ENCODE measurements at regions not wholly inside any gene's neighbourhood (a gene's known extent, or its start where the extent isn't known, plus 50 kb on each side); places are given as distances from the start of the nearest gene placed in this dataset.
A peak's percentile ranks its signal among the peaks of the same experiment; 100 is the strongest.

GRCh38 chr2:3076848-3077642 is 300.6 kb downstream of the EIPR1 start:
- Mint-ChIP-seq H3K36me3 (ENCODE audit: unreplicated experiment) (no peaks in the 10 kb centered on the region), H3K4me1 (ENCODE audit: low read depth, unreplicated experiment) (peaks cover 12% of the 10 kb centered on the region), H3K27me3 (ENCODE audit: unreplicated experiment) (peaks cover 4% of the 10 kb centered on the region), H3K27ac (ENCODE audit: unreplicated experiment) (peak overlapping the region; percentile 16), H3K9me3 (ENCODE audit: unreplicated experiment) (peaks cover 1% of the 10 kb centered on the region), H3K4me3 (ENCODE audit: unreplicated experiment) (no peak overlapping the region)
- DNase-seq: no peak
- no peak for TF ChIP-seq CTCF (IDR thresholded peaks at IDR 0.05; ENCODE audit: partially characterized antibody, unreplicated experiment)

- Mint-ChIP-seq H3K4me3 (ENCODE audit: unreplicated experiment) (no peak overlapping the region), H3K27me3 (ENCODE audit: unreplicated experiment) (peaks cover 4% of the 10 kb centered on the region), H3K9me3 (ENCODE audit: unreplicated experiment) (peaks cover 1% of the 10 kb centered on the region), H3K4me1 (ENCODE audit: low read depth, unreplicated experiment) (peaks cover 12% of the 10 kb centered on the region), H3K36me3 (ENCODE audit: unreplicated experiment) (no peaks in the 10 kb centered on the region), H3K27ac (ENCODE audit: unreplicated experiment) (no peak overlapping the region)
- TF ChIP-seq CTCF (IDR thresholded peaks at IDR 0.05; ENCODE audit: partially characterized antibody, unreplicated experiment): no peak
- no peak for DNase-seq
These were observed 301.7 kb downstream of the EIPR1 start for GRCh38 chr2:3075991-3076340.

GRCh38 chr2:3075316-3075990 is 302.2 kb downstream of the EIPR1 start:
- Mint-ChIP-seq H3K9me3 (ENCODE audit: unreplicated experiment) (peaks cover 1% of the 10 kb centered on the region), H3K27ac (ENCODE audit: unreplicated experiment) (no peak overlapping the region), H3K27me3 (ENCODE audit: unreplicated experiment) (peaks cover 4% of the 10 kb centered on the region), H3K4me3 (ENCODE audit: unreplicated experiment) (no peak overlapping the region), H3K4me1 (ENCODE audit: low read depth, unreplicated experiment) (peaks cover 12% of the 10 kb centered on the region), H3K36me3 (ENCODE audit: unreplicated experiment) (no peaks in the 10 kb centered on the region)
- TF ChIP-seq CTCF (IDR thresholded peaks at IDR 0.05; ENCODE audit: partially characterized antibody, unreplicated experiment): no peak
- DNase-seq: no peak

- Mint-ChIP-seq H3K9me3 (ENCODE audit: unreplicated experiment) (peaks cover 3% of the 10 kb centered on the region), H3K36me3 (ENCODE audit: unreplicated experiment) (no peaks in the 10 kb centered on the region), H3K4me3 (ENCODE audit: unreplicated experiment) (no peak overlapping the region), H3K4me1 (ENCODE audit: low read depth, unreplicated experiment) (peaks cover 12% of the 10 kb centered on the region), H3K27ac (ENCODE audit: unreplicated experiment) (no peak overlapping the region), H3K27me3 (ENCODE audit: unreplicated experiment) (peaks cover 4% of the 10 kb centered on the region)
- DNase-seq: no peak
- TF ChIP-seq CTCF (IDR thresholded peaks at IDR 0.05; ENCODE audit: partially characterized antibody, unreplicated experiment): no peak
These were observed 303.9 kb downstream of the EIPR1 start for GRCh38 chr2:3073704-3074103.

- peaks cover 3% of the 10 kb centered on the region for H3K9me3 Mint-ChIP-seq (ENCODE audit: unreplicated experiment)
- H3K36me3 Mint-ChIP-seq (ENCODE audit: unreplicated experiment): no peaks in the 10 kb centered on the region
- DNase-seq: no peak
- no peak for TF ChIP-seq CTCF (IDR thresholded peaks at IDR 0.05; ENCODE audit: partially characterized antibody, unreplicated experiment)
- H3K27ac Mint-ChIP-seq (ENCODE audit: unreplicated experiment): no peak overlapping the region
- H3K4me3 Mint-ChIP-seq (ENCODE audit: unreplicated experiment): no peak overlapping the region
- peaks cover 4% of the 10 kb centered on the region for H3K27me3 Mint-ChIP-seq (ENCODE audit: unreplicated experiment)
- peaks cover 12% of the 10 kb centered on the region for H3K4me1 Mint-ChIP-seq (ENCODE audit: low read depth, unreplicated experiment)
These were observed 304.5 kb downstream of the EIPR1 start for GRCh38 chr2:3073041-3073595.

All from glutamatergic neuron (in vitro differentiated cells).